GM21723 (cell line): ENCODE measurements at regions not wholly inside any gene's neighbourhood (a gene's known extent, or its start where the extent isn't known, plus 50 kb on each side); places are given as distances from the start of the nearest gene placed in this dataset.
"Not testable (repeated sequence)": the region's sequence is repeated elsewhere in the genome, so short reads cannot be mapped to it uniquely, and the experiment has no call there.

Experiments used
- ATAC-seq: cut with Tn5 transposase; IDR thresholded peaks from one replicate; pipeline ENCODE4 v1.9.1; 2021; ENCODE audit warnings: mild to moderate bottlenecking, moderate library complexity; ENCODE audit not compliant: unreplicated experiment

DNA sequence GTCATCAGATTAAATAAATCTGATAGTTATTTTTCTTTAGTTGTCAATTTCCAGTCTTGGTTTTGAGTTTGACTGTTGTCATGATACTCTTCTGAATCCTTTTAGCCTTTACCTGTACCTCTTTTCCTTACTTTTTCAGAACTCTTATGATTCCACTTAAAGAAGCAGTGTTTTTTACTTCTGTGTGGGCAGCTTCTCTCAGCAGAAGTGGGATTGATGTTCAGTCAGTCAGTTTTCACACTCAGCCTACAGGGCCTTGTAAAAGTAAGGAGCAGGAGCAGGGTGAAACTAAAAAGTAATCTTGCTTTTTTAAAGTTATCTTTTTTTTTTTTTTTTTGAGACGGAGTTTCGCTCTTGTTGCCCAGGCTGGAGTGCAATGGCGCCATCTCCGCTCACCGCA is 75.1 kb downstream of the HAUS1 start:
- no peak for ATAC-seq

DNA sequence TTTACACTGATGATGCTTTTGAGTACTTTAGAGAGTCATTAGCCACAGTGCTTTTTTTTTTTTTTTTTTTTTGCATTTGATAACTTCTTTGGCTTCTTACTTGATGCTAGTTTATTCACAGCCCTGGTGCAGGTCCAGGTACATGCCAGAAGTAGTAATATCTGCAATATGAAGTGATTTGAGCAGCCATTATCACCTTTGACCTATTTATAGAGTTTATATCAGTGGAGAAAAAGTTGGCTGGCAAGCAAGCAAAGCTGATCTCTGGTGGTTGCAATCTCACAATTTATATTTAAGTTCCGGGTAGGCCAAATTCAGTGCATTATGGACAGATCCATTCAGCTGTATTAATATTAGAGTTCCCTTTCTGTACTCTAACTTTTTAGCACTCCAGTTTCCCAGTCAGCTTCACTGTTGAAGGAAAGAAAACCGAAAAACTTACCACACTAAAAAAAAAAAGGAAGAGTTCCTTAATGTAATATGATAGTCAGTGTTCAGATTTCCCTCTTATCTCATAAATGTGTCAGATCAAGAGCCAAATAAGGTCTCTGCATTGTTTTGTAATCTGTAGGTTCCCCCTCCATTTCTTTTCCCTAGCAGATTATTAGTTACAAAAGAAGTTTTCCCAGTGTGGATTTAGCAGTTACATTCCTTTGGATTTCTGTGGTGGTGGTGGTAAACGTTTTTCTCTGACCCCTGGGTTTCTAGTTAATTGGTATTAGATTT is 78.6 kb downstream of the HAUS1 start:
- ATAC-seq = no peak

DNA sequence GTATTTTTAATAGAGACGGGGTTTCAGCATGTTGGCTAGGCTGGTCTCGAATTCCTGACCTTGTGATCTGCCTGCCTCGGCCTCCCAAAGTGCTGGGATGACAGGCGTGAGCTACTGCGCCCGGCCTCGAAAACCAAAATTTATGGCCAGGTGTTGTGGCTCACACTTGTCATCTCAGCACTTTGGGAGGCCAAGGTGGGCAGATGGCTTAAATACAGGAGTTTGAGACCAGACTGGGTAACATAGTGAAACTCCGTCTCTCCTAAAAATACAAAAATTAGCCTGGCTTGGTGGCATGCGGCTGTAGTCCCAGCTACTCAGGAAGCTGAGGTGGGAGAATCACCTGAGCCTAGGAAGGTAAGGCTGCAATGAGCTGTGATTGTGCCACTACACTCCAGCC is 80.1 kb downstream of the HAUS1 start:
- not testable (repeated sequence) for ATAC-seq

DNA sequence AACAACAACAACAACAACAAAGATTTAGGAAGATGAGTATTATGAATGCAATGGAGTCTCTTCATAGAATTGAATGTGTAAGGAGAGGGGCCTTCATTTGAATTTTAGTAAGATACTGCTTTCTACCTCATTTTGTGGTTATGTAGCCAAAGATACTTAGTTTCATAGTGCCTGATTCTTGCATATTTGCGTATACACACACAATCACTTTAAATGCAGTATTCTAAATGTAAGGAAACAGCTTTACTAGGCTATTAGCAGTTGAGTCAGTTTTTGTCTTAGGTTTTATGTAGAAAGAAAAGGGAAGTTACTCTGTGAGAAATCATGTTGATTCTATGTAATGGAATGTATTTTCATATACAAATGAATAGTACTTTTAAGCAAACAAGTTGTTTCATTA is 80.5 kb downstream of the HAUS1 start:
- no peak for ATAC-seq

DNA sequence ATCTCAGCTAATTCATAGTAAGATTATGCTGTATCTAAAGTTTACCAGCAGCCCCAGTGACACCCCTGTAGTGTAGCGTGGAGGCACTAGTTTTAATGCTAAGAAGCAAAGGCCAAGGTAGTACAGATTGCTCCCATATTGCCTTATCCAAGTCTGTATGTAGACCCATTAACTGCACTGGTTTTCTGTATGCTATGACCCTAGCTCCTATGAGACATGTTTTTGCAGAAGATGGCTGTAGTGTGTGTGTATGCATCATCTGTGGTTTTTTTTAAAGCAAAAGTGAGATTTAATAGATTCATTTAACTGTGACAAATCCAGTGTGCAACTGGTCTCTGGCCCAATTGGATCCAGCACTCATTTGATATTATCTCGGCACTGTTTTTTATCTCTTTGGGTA is 86.5 kb downstream of the HAUS1 start:
- ATAC-seq = no peak

DNA sequence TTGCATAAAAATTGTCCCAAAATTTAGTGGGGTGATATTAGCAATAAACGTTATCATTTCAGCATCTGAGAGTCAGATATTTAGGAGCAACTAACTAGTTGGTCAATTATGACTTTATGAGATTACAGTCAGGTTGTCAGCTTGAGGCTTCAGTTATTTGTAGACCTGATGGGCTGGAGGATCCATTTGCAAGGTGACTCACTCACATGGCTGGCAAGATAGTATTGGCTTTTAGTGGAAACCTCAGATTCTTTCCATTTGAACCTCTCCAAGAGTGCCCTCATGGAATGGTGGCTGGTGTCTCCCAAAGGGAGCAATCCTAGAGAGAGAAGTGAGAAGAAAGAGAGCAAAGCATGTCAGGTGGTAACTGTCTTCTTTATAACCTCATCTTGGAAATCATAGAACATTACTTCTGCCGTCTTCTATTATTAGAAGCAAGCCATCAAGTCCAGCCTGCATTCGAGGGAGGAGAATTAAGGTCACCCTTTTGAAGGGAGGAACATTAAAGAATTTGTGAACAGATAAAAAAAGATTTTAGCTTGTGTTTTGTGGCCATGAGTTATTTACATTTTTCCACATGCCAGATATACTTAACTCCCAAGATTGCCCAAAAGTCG is 92.5 kb downstream of the HAUS1 start:
- no peak for ATAC-seq

DNA sequence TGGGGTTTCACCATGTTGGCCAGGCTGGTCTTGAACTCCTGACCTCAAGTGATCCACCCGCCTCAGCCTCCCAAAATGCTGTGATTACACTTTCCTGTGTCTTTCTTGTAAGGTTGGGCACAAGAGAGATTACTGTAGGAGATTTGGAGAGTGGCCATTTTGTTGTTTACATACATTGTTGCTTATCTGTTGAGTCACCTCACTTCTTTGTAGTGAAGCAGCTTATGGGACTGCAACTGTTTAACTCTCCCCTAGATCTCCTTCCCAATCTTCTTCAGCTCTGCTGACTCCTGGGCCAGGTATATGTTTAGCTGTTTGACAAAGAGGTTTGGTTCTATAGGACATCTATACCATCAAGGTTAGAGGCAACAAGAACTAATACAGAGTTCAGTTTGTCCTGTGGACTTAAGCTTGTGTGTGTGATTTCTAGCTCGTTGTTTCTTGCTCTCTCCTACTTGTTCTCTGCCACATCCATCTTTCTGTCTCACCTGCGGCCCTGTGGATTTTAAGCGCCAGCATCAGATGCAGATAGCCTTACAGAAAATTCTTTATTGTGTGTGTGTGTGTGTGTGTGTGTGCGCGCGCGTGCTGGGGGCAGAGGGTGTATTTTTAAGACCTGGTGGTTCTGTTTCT is 95.4 kb downstream of the HAUS1 start:
- ATAC-seq = no peak

DNA sequence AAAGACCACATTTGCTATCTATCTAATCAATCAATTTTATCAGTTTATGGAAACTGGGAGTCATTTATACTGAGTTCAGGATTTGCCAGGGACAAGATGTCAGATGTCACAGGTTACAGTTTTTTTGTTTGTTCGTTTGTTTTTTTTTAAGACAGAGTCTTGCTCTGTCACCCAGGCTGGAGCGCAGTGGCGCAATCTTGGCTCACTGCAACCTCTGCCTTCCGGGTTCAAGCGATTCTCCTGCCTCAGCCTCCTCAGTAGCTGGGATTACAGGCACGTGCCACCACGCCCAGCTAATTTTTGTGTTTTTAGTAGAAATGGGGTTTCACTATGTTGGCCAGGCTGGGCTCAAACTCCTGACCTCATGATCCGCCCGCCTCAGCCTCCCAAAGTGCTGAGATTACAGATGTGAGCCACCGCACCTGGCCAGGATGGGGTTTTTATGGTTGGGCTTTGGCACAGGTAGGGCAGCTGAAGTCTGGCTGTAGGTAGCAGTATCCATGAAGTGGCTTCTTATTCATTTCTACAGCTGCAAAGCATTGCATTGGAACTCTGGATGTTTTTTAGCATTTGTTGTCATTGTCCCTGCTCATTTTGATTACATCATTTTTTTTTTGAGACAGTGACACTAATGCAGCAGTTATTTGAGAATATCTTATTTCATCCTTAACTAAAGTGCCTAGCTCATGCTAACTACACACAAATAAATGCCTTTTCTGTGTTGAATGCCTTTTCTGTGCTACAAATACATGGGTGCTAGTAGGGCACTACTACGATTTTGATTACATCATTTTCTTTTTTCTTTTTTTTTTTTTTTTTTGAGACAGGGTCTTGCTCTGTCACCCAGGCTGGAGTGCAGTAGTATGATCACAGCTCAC is 96.2 kb downstream of the HAUS1 start:
- ATAC-seq = not testable (repeated sequence)

DNA sequence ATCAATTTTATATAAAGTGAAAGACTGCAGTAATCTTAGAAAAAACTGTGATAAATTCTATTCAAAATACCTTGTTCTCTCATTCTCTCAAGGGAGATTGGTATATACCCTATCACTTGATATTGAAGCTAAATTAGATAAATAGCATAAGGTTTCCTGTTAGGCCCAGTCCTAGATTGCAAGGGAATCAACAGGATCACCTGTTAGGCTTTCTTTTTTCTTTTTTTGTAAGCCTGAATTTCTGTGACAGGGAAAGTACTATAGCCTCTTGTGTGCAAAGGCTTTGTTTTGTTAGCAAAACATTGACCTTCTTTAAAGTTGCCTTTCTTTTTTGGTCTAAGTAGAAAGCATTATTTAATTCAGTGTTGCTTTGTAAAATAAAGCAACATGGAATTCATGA is 100.0 kb downstream of the HAUS1 start:
- ATAC-seq = no peak

DNA sequence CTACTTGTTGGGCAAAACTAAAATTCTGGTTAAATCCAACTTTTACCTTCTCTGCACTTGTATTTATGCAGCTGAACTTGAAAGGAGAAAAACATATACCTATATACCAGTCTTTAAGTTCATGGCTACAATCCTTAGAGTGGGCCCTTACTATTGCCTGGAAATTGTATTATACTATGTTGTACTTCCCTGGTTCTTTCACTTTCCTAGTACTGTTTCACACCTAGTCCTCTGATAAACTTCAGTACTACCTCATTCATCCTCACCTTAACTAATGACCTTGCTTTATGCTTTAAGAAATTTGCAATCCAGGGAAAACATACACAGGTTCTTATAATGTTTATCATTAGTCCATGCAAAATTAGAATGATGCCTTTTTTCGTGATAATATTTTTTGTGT is 103.8 kb downstream of the HAUS1 start:
- no peak for ATAC-seq

DNA sequence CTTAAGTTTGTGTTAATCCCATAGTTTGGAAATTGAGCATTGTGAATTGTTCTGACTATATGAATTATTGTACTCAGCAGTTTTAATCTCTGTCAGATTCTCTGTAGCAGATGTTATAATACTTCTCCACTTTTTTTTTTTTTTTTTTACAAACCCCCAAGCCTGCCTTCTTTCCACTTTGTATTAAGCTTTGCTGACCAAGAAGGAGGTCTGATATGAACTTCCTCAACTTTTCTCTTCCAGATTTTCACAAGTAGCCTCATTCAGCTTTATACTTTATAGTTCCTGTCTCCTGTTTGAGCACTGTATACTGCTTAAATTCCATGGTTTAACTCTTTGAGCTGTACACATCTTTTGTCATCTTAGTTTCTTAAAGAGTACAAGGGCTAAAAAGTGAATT is 105.0 kb downstream of the HAUS1 start:
- ATAC-seq = no peak

DNA sequence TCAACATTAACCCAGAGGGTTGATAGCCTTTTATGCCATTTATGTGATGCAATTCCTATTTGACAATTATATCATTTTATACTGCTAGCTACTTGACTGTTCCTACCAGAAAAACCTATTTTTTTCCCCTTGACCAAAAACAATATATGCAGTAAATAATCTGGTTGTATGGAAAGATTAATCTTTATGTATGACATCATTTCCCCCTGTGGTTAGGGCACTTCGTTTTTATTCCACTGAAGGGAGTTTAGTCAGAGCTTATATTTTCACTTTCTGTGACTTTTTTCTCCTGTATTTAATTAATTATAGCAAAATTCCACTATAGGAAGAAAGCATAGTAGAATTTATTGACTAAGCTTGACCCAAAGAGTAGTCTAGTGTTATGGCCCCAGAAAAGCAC is 107.6 kb downstream of the HAUS1 start:
- no peak for ATAC-seq

DNA sequence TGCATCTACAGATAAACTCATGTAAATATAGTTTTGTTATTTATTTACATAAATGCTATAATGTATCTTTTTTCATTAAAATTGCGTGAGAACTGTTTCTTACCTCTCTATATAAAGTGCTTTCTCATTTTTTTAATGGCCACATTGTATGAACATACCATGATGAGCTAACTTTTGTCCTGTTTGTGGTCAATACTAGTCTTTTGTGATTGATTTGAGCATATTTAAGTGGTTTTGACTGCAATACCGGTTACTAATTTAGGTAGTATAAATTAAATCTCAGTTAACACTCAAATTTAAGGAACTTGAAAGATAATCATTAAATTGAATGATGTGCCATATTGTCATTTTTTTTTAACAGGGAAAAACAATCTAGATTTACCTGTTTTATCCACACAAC is 108.2 kb downstream of the HAUS1 start:
- ATAC-seq = no peak

DNA sequence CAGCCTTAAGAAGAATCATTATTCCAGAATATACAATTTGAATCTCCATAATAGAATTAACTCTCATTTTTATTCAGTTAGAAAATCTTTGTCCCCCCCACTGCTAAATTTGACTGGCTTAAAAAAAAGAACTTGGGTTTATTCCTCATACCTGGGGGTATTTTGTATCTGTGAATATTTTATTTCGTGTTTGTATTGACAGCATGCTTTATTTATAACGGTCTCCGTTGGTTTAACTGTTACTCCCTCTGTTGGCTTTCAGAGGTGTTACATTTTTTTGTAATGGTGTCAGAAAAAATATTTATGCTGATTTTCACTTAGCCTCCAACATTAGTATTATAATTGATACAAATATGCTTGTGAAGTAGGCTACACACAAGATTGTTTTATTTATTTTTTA is 109.1 kb downstream of the HAUS1 start:
- ATAC-seq = no peak

DNA sequence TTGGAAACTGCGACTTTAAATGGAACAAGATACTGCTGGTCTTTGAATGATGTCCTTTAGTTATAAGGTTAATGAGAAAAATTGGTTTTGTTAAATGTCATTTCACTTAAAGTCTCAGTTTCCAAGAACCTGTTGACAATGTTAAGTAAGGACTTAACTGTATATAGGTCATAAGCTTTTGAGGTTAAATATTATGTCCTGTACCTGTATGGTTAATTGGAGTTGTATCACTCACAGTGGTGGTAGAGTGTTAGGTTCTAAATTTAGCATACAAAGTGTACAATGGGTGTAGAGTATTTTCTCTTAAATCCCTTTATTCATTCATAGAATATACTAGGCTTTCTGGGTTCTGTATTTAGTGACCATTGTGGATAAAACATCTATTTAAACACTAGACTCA is 110.2 kb downstream of the HAUS1 start:
- ATAC-seq = no peak

DNA sequence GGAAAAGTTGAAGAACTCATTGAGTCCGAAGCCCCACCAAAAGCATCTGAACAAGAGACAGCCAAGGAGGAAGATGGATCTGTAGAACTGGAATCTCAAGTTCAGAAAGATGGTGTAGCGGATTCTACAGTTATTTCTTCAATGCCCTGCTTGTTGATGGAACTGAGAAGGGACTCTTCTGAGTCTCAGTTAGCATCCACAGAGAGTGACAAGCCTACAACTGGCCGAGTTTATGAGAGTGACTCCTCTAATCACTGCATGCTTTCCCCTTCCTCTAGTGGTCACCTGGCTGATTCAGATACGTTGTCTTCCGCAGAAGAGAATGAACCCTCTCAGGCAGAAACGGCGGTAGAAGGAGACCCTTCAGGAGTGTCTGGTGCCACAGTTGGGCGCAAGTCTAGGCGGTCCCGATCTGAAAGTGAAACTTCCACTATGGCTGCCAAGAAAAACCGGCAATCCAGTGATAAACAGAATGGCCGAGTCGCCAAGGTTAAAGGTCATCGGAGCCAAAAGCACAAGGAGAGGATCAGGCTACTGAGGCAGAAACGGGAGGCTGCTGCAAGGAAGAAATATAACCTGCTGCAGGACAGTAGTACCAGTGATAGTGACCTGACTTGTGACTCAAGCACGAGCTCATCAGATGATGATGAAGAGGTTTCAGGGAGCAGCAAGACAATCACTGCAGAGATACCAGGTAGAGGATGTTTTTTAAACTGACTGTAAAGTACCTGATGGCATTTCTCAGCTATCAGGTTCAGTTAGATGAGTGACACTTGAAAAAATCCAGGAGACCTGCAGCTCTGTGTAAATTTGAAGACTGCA is 111.9 kb downstream of the HAUS1 start:
- ATAC-seq = no peak

DNA sequence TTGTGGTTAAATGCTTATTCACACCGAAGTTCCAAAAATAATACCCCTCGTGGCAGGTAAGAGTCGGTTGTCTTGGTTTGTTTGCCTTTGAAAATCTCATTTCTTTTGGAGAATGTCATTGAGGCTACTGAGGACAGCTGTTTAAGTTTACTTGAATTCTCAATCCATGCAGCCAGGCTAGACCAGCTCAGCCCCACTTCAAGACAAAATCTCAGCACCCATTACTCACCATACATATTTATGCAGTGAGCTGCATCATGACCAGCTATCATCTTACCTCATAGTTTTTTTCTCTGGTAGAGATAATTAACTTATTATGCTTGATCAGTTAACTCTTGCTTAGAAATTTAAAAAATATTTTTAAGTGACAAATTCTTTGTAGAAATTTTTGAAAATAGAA is 115.9 kb downstream of the HAUS1 start:
- ATAC-seq = no peak

DNA sequence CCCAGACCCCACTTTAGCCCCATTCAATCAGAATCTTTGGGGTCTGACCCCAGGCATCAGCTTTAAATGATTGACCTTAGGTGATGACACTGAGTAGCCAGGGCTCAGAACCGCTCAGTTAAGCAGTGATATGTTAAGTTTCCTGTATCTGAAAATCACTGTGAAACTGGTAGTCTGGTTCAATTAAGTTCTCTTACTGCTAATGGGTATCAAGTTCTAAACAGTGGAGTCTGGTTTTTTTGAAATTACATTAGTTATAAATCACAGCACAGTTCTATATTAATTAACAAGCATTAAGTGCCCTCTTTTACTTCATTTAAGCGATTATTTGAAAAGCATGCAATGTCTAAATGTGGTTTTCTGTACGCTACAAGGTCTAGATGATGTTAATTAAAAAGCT is 117.9 kb downstream of the HAUS1 start:
- ATAC-seq = no peak

DNA sequence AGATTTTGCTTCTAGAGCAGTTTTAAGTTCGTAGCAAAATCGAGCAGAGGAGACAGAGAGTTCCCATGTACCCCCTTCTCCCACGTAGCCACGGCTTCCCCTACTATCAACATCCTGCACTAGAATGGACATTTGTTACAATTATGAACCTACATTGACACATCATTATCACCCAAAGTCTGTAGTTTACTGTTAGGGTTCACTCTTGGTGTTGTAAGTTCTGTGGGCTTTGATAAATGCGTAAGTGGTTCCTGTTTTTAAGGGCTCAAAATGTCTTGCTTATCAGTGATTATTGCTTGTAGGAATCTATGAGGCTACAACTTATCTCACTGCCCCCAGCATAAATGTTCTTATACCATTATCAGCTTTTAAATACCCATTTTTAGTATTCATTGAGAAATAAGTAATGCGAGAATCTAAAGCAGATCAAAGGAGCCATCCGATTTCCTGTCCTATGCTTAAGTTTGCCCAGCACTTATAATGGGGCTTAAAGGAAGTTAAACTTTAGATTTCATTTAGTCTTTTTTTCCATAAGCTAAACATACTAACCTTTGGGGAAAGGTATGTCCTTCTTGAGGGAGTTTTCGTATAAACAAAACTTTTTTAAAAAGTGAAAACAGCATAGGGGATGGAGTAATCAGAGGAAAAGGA is 118.7 kb downstream of the HAUS1 start:
- ATAC-seq = no peak

DNA sequence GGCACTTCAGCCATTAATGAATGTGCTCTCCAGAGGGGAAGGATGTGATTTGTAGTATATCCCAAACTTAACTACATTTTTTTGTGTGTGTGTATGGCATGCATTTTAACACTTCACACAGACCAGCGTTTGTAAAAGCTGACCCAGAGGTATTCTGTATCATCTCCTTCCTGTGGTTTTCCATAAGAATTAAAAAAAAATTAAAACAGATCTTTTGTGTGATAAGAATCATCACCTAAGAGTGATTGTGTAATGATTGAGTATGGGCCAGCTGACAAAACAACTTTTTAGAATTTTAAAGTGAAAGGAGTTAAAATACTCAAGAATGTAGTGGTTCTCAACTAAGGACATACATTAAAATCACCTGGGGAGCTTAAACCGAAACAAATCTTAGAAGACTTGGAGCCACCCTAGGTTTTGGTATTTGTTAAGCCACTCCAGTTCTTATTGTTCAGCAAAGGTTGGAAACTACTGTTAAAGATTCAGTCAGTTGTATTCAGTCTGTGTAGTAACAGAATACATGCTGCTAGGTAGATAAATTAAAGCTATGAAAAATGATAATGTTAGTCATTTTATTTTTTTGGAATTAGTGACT is 120.1 kb downstream of the HAUS1 start:
- no peak for ATAC-seq
